ENCODE measurements at regions not wholly inside any gene's neighbourhood (a gene's known extent, or its start where the extent isn't known, plus 50 kb on each side); places are given as distances from the start of the nearest gene placed in this dataset.

GRCh38 chr2:146764301-146764700 is 1080.5 kb upstream of the ACVR2A start:
- TF ChIP-seq CTCF (IDR thresholded peaks at IDR 0.05; ENCODE audit: extremely low read depth, insufficient read depth, missing control alignments): no peak
- in situ Hi-C loops (cut with MboI; ENCODE audit: low pct_unique_long_range_greater_than_20kb, low sequenced_read_pairs, unreplicated experiment): no loop called here
- DNase-seq (ENCODE audit: low spot score): no peak

DNA sequence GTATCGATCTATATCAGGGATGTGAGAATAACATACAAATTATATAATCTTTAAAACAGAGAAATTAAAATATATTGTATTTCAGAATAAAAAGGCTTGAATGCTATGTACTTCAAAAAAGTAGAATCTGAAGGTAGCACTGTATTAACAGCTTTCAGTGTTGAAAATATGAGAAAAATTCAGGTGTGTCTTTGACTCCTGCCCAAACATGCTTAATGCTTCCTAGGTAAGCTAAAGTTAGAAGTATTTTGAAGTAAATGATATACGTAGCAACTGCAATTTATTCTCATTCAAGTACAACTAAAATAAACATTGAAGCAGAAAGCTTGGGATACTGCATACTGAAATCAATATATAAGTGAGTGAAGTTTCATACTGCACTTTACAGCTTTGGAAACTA is 1082.0 kb upstream of the ACVR2A start:
- DNase-seq (ENCODE audit: low spot score): no peak
- no peak for TF ChIP-seq CTCF (IDR thresholded peaks at IDR 0.05; ENCODE audit: extremely low read depth, insufficient read depth, missing control alignments)
- in situ Hi-C loops (cut with MboI; ENCODE audit: low pct_unique_long_range_greater_than_20kb, low sequenced_read_pairs, unreplicated experiment): no loop called here

GRCh38 chr2:146754606-146755005 is 1090.2 kb upstream of the ACVR2A start:
- TF ChIP-seq CTCF (IDR thresholded peaks at IDR 0.05; ENCODE audit: extremely low read depth, insufficient read depth, missing control alignments): no peak

DNA sequence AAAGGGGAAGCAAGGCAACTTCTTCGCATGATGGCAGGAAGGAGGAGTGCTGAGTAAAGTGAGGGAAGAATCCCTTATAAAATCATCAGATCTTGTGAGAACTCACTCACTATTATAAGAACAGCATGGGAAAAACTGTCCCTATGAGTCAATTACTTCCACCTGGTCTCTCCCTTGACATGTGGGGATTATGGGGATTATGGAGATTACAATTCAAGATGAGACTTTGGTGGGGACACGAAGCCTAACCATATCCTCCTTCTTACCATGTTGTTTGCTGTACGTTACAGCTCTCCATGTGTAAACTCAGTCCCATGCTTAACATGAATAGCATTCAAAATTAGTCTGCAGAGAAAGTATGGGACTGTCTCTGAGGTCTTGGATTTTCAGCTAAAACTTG is 1096.8 kb upstream of the ACVR2A start:
- in situ Hi-C loops (cut with MboI; ENCODE audit: low pct_unique_long_range_greater_than_20kb, low sequenced_read_pairs, unreplicated experiment): loop anchor here (25.0 kb wide), 1 partner anchor 1164 kb away; no protein-coding TSS in a partner anchor
- no peak for TF ChIP-seq CTCF (IDR thresholded peaks at IDR 0.05; ENCODE audit: extremely low read depth, insufficient read depth, missing control alignments)
- no peak for DNase-seq (ENCODE audit: low spot score)

More at GRCh38 chr2:146754606-146755005, 1090.2 kb upstream of the ACVR2A start:
- in situ Hi-C loops (cut with MboI; ENCODE audit: low pct_unique_long_range_greater_than_20kb, low sequenced_read_pairs, unreplicated experiment): no loop called here
- no peak for DNase-seq (ENCODE audit: low spot score)

DNA sequence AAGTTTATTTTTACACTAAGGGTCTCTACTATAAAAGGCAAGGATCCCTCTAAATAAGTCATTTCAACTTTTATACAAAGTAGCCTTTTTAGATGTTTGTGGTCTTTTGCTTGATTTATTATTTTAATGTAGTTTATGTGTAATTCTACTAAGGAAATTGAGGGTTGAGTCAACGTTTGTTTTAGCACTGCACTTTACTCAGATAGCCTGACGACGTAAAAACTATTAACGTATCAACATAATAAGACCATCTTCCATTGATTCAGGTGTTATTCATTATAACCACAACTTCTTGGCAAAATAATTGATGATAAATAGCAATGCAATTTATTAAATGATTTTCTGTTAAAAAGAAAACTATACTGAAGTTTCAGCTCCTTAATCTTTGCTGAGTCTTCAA is 1103.6 kb upstream of the ACVR2A start:
- TF ChIP-seq CTCF (IDR thresholded peaks at IDR 0.05; ENCODE audit: extremely low read depth, insufficient read depth, missing control alignments): no peak
- in situ Hi-C loops (cut with MboI; ENCODE audit: low pct_unique_long_range_greater_than_20kb, low sequenced_read_pairs, unreplicated experiment): loop anchor here (25.0 kb wide), 1 partner anchor 1171 kb away; no protein-coding TSS in a partner anchor
- no peak for DNase-seq (ENCODE audit: low spot score)

DNA sequence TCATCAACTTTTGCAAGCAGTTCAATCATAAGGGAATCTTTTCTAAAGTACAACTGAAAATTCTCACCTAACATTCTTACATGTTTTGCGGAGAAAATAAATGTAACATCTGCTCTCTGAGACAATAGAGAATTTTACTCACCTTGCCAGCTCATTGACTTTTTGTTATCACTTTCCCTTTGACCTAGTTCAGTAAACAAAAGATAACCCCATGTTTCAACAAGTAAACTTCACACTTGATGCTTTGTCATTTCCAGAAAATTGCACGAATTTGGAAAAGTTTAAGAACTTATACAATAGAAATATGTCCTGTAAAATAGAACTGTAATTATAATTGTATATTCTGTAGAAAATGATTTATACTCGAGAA is 1110.0 kb upstream of the ACVR2A start:
- no peak for TF ChIP-seq CTCF (IDR thresholded peaks at IDR 0.05; ENCODE audit: extremely low read depth, insufficient read depth, missing control alignments)
- in situ Hi-C loops (cut with MboI; ENCODE audit: low pct_unique_long_range_greater_than_20kb, low sequenced_read_pairs, unreplicated experiment): loop anchor here (25.0 kb wide), 1 partner anchor 1177 kb away; no protein-coding TSS in a partner anchor
- no peak for DNase-seq (ENCODE audit: low spot score)

Measured in GM13977 (cell line).